SH-SY5Y (cell line): ENCODE measurements at regions not wholly inside any gene's neighbourhood (a gene's known extent, or its start where the extent isn't known, plus 50 kb on each side); places are given as distances from the start of the nearest gene placed in this dataset.

ENCODE experiments used
- GATA2 ChIP-seq: IDR thresholded peaks from 2 replicates; pipeline ENCODE4 v1.6.1; 2011; ENCODE audit warnings: mild to moderate bottlenecking, low read depth, low read length
- GATA3 ChIP-seq: IDR thresholded peaks from 2 replicates; pipeline ENCODE4 v1.6.1; 2011; ENCODE audit warnings: low read depth, mild to moderate bottlenecking, low read length, moderate library complexity

DNA sequence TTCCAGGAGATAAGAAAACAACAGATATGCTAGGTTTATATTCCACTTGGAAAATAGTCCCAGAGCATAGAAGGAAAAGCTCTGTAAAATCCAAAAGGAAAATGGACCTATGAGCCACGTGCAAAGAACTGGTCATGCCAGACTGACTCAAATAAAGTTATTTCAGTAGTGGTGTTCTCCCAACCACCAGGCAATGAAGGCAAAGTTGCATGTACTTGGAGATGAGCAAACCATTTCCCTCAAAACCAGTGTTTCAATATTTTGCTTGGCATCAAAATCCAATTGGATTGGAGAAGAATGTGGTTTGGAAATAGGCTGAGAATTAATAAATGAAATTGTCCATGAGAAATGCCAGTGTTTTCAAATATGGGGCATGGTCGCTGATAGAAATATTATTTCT lies 237.5 kb downstream of the ICOS start:
- TF ChIP-seq GATA2 (no peak), GATA3 (no peak)
